ENCODE measurements at regions not wholly inside any gene's neighbourhood (a gene's known extent, or its start where the extent isn't known, plus 50 kb on each side); places are given as distances from the start of the nearest gene placed in this dataset.

DNA sequence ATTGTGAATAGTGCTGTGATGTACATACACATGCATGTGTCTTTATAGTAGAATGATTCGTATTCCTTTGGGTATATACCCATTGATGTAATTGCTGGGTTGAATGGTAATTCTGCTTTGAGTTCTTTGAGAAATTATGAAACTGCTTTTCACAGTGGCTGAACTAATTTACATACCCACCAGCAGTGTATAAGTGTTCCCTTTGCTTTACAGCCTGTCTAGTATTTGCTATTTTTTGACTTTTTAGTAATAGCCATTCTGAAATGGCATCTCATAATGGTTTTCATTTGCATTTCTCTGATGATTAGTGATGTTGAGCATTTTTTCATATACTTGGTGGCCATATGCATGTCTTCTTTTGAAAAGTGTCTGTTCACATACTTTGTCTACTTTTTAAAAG, 54.5 kb upstream of the FAM78B start:
- H3K36me3 ChIP-seq (ENCODE audit: insufficient read depth, low read length) = no peaks in the 10 kb centered on the region
- Mint-ChIP-seq H3K4me3 (no peak overlapping the region), H3K27ac (no peak overlapping the region), H3K36me3 (no peaks in the 10 kb centered on the region), H3K4me1 (no peaks in the 10 kb centered on the region), H3K9me3 (peaks cover 36 to 56% (median 54%) of the 10 kb centered on the region in 5 donors), H3K27me3 (no peaks in the 10 kb centered on the region)
- H3K4me1 ChIP-seq (ENCODE audit: insufficient read depth, low read length) = no peaks in the 10 kb centered on the region
- POLR2A ChIA-PET = no interaction called here
- no peak overlapping the region for H3K4me3 ChIP-seq (ENCODE audit: low read length)
- CTCF ChIA-PET = no interaction called here
- H3K27ac ChIP-seq (ENCODE audit: low read depth, low read length) = no peak overlapping the region
- no peaks in the 10 kb centered on the region for H3K27me3 ChIP-seq (ENCODE audit: insufficient read depth, low read length, poor library complexity, severe bottlenecking)
- peaks cover 3% of the 10 kb centered on the region for H3K9me3 ChIP-seq (ENCODE audit: low read length)
- no peak for DNase-seq

DNA sequence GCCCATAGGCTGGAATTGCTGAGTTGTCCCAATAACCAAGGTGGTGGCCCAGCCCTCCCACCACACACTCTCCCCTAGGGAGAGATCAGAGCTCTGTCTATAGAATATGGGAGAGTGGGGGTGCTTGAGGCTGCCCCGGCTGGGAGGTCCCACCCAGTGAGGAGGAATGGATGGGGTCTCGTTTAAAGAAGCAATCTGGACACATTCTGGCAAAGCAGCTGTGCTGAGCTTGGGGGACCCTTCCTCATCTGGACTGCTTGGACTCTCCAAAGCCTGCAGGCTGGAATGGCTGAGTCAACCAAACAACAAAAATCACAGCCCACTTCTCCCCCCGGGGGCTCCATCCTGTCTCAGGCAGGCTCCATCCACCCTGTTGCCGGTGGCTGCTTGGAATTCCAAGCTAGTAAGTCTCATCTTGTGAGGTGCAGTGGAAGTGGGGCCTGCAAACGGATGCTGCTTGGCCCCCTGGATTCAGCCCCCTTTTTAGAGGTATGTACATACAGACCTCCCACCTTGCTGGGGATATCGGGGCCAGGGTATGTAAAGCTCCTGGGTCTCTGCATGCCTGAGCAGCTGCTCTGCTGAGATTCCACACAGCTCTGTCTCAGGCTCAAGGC, 67.1 kb upstream of the FAM78B start:
- no peaks in the 10 kb centered on the region for H3K4me1 Mint-ChIP-seq
- Histone ChIP-seq H3K27ac (ENCODE audit: low read depth, low read length) (no peak overlapping the region), H3K27me3 (ENCODE audit: insufficient read depth, low read length, poor library complexity, severe bottlenecking) (no peaks in the 10 kb centered on the region), H3K4me1 (ENCODE audit: insufficient read depth, low read length) (no peaks in the 10 kb centered on the region), H3K36me3 (ENCODE audit: insufficient read depth, low read length) (no peaks in the 10 kb centered on the region), H3K4me3 (ENCODE audit: low read length) (no peak overlapping the region), H3K9me3 (ENCODE audit: low read length) (no peaks in the 10 kb centered on the region)
- H3K27ac Mint-ChIP-seq = no peak overlapping the region
- peaks cover 5 to 23% (median 13%) of the 10 kb centered on the region in 5 donors for H3K9me3 Mint-ChIP-seq
- no peak overlapping the region for H3K4me3 Mint-ChIP-seq
- H3K27me3 Mint-ChIP-seq = peaks cover 0 to 1% of the 10 kb centered on the region in 2 donors
- DNase-seq = no peak
- no peaks in the 10 kb centered on the region for H3K36me3 Mint-ChIP-seq
- CTCF ChIA-PET = no interaction called here
- POLR2A ChIA-PET = no interaction called here

DNA sequence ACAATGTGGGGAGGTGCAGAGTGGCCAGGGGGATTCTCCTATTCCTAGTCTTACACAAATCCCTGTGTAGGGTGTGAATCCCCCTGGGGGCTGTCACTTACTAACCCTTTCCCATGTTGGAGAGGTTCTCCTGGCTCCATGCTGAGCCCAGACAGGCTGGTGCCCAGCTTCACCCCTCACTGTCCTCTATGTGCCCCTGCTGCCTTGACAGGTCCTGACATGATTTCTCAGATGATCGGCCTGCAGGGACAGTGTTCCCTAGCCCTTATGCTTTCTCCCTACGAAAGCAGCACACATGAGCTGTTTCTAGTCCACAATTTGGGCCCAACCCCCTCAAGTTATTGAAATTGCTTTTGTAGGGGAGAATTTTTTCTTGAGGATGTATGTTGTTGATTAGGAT, 68.9 kb upstream of the FAM78B start:
- H3K27ac ChIP-seq (ENCODE audit: low read depth, low read length) = no peak overlapping the region
- Mint-ChIP-seq H3K4me1 (no peaks in the 10 kb centered on the region), H3K4me3 (no peak overlapping the region), H3K27me3 (peaks cover 0 to 1% of the 10 kb centered on the region in 2 donors), H3K9me3 (peaks cover 2 to 22% (median 8%) of the 10 kb centered on the region in 5 donors), H3K27ac (no peak overlapping the region), H3K36me3 (no peaks in the 10 kb centered on the region)
- CTCF ChIA-PET = no interaction called here
- no peaks in the 10 kb centered on the region for H3K4me1 ChIP-seq (ENCODE audit: insufficient read depth, low read length)
- no peaks in the 10 kb centered on the region for H3K36me3 ChIP-seq (ENCODE audit: insufficient read depth, low read length)
- POLR2A ChIA-PET = no interaction called here
- no peaks in the 10 kb centered on the region for H3K27me3 ChIP-seq (ENCODE audit: insufficient read depth, low read length, poor library complexity, severe bottlenecking)
- H3K9me3 ChIP-seq (ENCODE audit: low read length) = no peaks in the 10 kb centered on the region
- no peak overlapping the region for H3K4me3 ChIP-seq (ENCODE audit: low read length)
- DNase-seq = no peak

DNA sequence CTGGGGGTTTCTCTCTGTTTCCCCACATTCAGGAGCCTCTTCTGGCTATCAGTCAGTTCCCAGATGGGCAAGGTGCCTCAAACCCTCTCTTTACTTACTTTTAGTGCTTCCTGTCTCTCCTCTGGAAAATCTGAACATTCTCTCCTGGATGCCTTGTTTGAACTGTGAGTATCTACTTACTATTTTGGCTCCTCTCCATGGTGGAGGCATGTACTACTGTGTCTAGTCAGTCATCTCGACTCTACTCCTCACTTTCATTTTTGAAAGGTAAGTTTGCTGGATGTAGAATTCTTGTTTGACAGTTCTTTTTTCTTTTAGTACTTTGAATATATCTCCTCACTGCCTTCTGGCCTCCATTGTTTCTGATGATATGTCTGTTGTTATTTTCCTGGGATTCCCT, 70.9 kb upstream of the FAM78B start:
- H3K36me3 Mint-ChIP-seq = no peaks in the 10 kb centered on the region
- CTCF ChIA-PET = no interaction called here

DNA sequence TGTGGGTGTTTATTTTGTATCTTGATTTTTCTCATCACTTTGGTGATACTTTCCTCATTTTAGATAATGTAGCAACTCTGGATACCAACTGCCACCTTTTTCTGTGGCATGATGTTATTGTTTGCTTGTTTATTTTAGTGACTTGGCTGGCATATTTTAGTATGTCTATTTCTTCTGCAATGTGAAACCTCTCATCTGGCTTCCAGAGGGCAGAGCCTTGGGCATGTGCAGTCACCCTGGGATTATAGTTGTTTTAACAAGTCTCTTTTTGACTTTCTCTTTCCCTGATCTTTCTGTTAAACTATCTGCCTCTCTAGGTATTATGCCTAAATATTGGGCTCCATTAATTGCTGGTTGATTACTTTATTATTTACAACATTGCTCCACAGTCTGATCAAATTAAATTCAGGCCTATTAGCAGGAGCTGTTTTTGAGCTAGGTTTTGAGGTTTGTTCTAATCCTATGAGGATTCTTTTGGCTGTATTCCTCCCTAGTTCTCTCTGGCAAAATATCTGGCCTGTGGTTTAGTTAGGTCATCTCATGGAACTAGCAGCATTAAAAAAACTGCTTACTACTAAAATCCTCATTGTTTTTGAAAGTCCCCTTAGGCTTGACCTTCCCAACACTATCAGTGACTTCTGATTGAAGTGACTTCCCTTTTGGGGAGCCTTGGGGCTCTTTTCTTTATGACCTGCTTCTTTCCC, 86.4 kb upstream of the FAM78B start:
- no peak for DNase-seq

More for the DNA sequence above, 70.9 kb upstream of the FAM78B start:
- no peaks in the 10 kb centered on the region for H3K36me3 ChIP-seq (ENCODE audit: insufficient read depth, low read length)
- H3K4me3 ChIP-seq (ENCODE audit: low read length) = no peak overlapping the region
- Mint-ChIP-seq H3K4me1 (no peaks in the 10 kb centered on the region), H3K27ac (no peak overlapping the region), H3K4me3 (no peak overlapping the region), H3K9me3 (peaks cover 0 to 7% (median 4%) of the 10 kb centered on the region in 5 donors), H3K27me3 (no peaks in the 10 kb centered on the region)
- no peaks in the 10 kb centered on the region for H3K9me3 ChIP-seq (ENCODE audit: low read length)
- no peaks in the 10 kb centered on the region for H3K4me1 ChIP-seq (ENCODE audit: insufficient read depth, low read length)
- H3K27me3 ChIP-seq (ENCODE audit: insufficient read depth, low read length, poor library complexity, severe bottlenecking) = no peaks in the 10 kb centered on the region
- H3K27ac ChIP-seq (ENCODE audit: low read depth, low read length) = no peak overlapping the region
- POLR2A ChIA-PET = no interaction called here
- DNase-seq = no peak

DNA sequence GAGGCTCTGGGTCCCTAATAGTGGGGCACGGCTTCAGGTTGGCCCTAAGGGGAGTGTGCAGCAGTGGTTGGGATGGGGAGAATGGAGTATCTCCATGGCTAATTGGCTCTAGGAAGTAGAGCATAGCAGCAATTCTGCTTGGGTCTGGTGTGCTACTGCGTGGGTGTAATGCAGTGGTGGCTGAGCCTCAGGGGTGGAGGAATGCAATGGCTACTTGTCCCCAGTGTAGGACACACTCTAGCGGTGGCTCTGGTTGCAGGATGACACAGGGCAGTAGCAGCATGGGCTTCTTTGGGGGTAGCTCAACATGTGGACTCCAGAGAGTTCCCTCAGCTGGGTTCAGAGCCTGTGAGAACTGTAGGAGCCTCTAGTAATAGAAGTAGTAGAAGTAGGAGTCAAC, 91.2 kb upstream of the FAM78B start:
- Mint-ChIP-seq H3K27ac (no peak overlapping the region), H3K4me1 (no peaks in the 10 kb centered on the region), H3K27me3 (no peaks in the 10 kb centered on the region), H3K4me3 (no peak overlapping the region), H3K36me3 (peaks cover 0 to 2% (median 0%) of the 10 kb centered on the region in 3 donors), H3K9me3 (peaks cover 5 to 12% (median 10%) of the 10 kb centered on the region in 5 donors)
- no peak for DNase-seq
- Histone ChIP-seq H3K4me1 (ENCODE audit: insufficient read depth, low read length) (no peaks in the 10 kb centered on the region), H3K9me3 (ENCODE audit: low read length) (no peaks in the 10 kb centered on the region), H3K4me3 (ENCODE audit: low read length) (no peak overlapping the region), H3K27me3 (ENCODE audit: insufficient read depth, low read length, poor library complexity, severe bottlenecking) (no peaks in the 10 kb centered on the region), H3K36me3 (ENCODE audit: insufficient read depth, low read length) (no peaks in the 10 kb centered on the region), H3K27ac (ENCODE audit: low read depth, low read length) (no peak overlapping the region)
- CTCF ChIA-PET = no interaction called here
- POLR2A ChIA-PET = no interaction called here

More for the DNA sequence above, 86.4 kb upstream of the FAM78B start:
- Histone ChIP-seq H3K9me3 (ENCODE audit: low read length) (no peaks in the 10 kb centered on the region), H3K27ac (ENCODE audit: low read depth, low read length) (no peak overlapping the region), H3K36me3 (ENCODE audit: insufficient read depth, low read length) (no peaks in the 10 kb centered on the region), H3K4me3 (ENCODE audit: low read length) (no peak overlapping the region), H3K4me1 (ENCODE audit: insufficient read depth, low read length) (no peaks in the 10 kb centered on the region), H3K27me3 (ENCODE audit: insufficient read depth, low read length, poor library complexity, severe bottlenecking) (no peaks in the 10 kb centered on the region)
- ChIA-PET POLR2A (no interaction called here), CTCF (no interaction called here)
- Mint-ChIP-seq H3K4me3 (no peak overlapping the region), H3K9me3 (peaks cover 9 to 23% (median 17%) of the 10 kb centered on the region in 5 donors), H3K27me3 (no peaks in the 10 kb centered on the region), H3K4me1 (no peaks in the 10 kb centered on the region), H3K36me3 (peaks cover 0 to 2% (median 0%) of the 10 kb centered on the region in 3 donors), H3K27ac (no peak overlapping the region)

DNA sequence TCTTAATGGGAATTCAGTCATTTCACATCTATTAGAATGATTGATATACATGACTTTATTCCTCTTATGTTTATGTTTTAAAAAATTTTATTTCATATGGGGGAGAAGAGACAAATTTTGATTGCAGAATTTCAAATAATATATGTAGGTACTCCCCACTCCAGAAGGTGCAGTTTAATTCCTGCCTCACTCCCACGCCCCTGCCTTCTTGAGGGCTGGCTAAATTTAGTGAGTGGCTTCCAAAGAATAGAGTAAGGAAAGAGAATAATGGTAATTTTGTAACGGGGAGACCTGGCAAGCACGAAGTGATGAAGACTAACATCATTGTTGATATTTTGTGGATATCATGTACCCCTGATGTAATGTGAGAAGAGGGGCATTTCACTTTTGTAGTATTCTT, 94.7 kb upstream of the FAM78B start:
- H3K4me3 ChIP-seq (ENCODE audit: low read length) = no peak overlapping the region
- H3K27me3 Mint-ChIP-seq = peaks cover 0 to 8% of the 10 kb centered on the region in 2 donors
- H3K9me3 ChIP-seq (ENCODE audit: low read length) = no peaks in the 10 kb centered on the region
- H3K27ac ChIP-seq (ENCODE audit: low read depth, low read length) = no peak overlapping the region
- H3K4me1 ChIP-seq (ENCODE audit: insufficient read depth, low read length) = no peaks in the 10 kb centered on the region
- CTCF ChIA-PET = no interaction called here
- no peaks in the 10 kb centered on the region for H3K36me3 Mint-ChIP-seq
- DNase-seq = no peak
- H3K9me3 Mint-ChIP-seq = peaks cover under 1 to 4% (median 2%) of the 10 kb centered on the region in 5 donors
- H3K4me1 Mint-ChIP-seq = no peaks in the 10 kb centered on the region
- H3K36me3 ChIP-seq (ENCODE audit: insufficient read depth, low read length) = no peaks in the 10 kb centered on the region
- H3K4me3 Mint-ChIP-seq = no peak overlapping the region
- no peak overlapping the region for H3K27ac Mint-ChIP-seq
- POLR2A ChIA-PET = no interaction called here
- no peaks in the 10 kb centered on the region for H3K27me3 ChIP-seq (ENCODE audit: insufficient read depth, low read length, poor library complexity, severe bottlenecking)

DNA sequence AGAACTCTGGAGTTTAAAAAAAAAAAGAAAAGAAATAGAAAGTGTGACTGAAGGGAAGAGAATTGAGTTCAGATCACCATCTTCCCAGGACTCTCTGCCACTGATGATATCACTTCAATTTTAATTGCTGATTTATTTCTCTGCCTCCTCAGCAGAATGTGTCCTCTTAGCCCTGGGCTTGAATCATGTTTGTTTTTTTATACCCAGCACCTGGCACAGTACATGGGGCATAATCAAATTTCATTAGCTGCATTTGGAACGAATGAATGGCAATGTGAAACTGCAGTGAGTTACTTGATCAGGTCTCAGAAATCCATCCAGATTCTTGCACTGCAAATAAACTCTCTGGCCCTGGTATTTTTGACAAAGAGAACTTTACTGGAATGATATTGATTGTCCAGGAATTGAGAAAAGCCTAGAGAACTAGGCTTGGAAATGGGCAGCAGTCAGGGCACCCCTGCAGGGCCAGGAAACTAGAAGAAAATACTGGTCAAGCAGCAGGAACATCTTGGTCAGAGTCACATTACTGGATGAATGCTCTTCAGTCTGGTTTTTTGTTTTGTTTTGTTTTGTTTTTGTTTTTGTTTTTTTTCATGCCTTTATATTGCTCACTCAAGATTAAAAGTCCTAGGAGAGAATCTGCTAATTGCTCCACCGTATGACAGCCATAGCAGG, 103.8 kb upstream of the FAM78B start:
- H3K4me3 Mint-ChIP-seq = no peak overlapping the region
- POLR2A ChIA-PET = no interaction called here
- no peaks in the 10 kb centered on the region for H3K9me3 ChIP-seq (ENCODE audit: low read length)
- H3K36me3 Mint-ChIP-seq = no peaks in the 10 kb centered on the region
- no peaks in the 10 kb centered on the region for H3K4me1 Mint-ChIP-seq
- no peak for DNase-seq
- CTCF ChIA-PET = no interaction called here
- H3K27me3 ChIP-seq (ENCODE audit: insufficient read depth, low read length, poor library complexity, severe bottlenecking) = no peaks in the 10 kb centered on the region
- peaks cover 0 to 4% of the 10 kb centered on the region in 2 donors for H3K27me3 Mint-ChIP-seq
- H3K27ac ChIP-seq (ENCODE audit: low read depth, low read length) = no peak overlapping the region
- no peak overlapping the region for H3K4me3 ChIP-seq (ENCODE audit: low read length)
- no peak overlapping the region for H3K27ac Mint-ChIP-seq
- H3K9me3 Mint-ChIP-seq = peaks cover 0 to 7% (median 4%) of the 10 kb centered on the region in 5 donors
- no peaks in the 10 kb centered on the region for H3K4me1 ChIP-seq (ENCODE audit: insufficient read depth, low read length)
- H3K36me3 ChIP-seq (ENCODE audit: insufficient read depth, low read length) = no peaks in the 10 kb centered on the region

Data from CD8-positive, alpha-beta memory T cell (primary cell).